ENCODE measurements at regions not wholly inside any gene's neighbourhood (a gene's known extent, or its start where the extent isn't known, plus 50 kb on each side); places are given as distances from the start of the nearest gene placed in this dataset.

- H3K4me3 ChIP-seq (ENCODE audit: low read depth, low read length) = no peak overlapping the region
- H3K9me3 ChIP-seq (ENCODE audit: severe bottlenecking) = no peaks in the 10 kb centered on the region
- H3K27ac ChIP-seq = no peak overlapping the region
- no peak for DNase-seq
- TF ChIP-seq CTCF (IDR thresholded peaks at IDR 0.05; ENCODE audit: low read depth, low read length) = no peak
- H3K36me3 ChIP-seq = no peaks in the 10 kb centered on the region
- peaks cover 48% of the 10 kb centered on the region for H3K27me3 ChIP-seq (ENCODE audit: insufficient read depth, low read depth, severe bottlenecking)
These were observed 72.7 kb upstream of the NUPR2 start for GRCh38 chr7:56188823-56189346.

- Histone ChIP-seq H3K9me3 (ENCODE audit: severe bottlenecking) (no peaks in the 10 kb centered on the region), H3K27ac (no peak overlapping the region), H3K4me3 (ENCODE audit: low read depth, low read length) (no peak overlapping the region), H3K27me3 (ENCODE audit: insufficient read depth, low read depth, severe bottlenecking) (peaks cover 48% of the 10 kb centered on the region), H3K36me3 (no peaks in the 10 kb centered on the region)
- no peak for TF ChIP-seq CTCF (IDR thresholded peaks at IDR 0.05; ENCODE audit: low read depth, low read length)
- no peak for DNase-seq
These were observed 72.2 kb upstream of the NUPR2 start for GRCh38 chr7:56188376-56188775.

GRCh38 chr7:56181010-56181409 is 64.8 kb upstream of the NUPR2 start:
- Histone ChIP-seq H3K27ac (no peak overlapping the region), H3K4me3 (ENCODE audit: low read depth, low read length) (no peak overlapping the region), H3K9me3 (ENCODE audit: severe bottlenecking) (no peaks in the 10 kb centered on the region), H3K27me3 (ENCODE audit: insufficient read depth, low read depth, severe bottlenecking) (peaks cover 30% of the 10 kb centered on the region), H3K36me3 (no peaks in the 10 kb centered on the region)
- DNase-seq = no peak
- TF ChIP-seq CTCF (IDR thresholded peaks at IDR 0.05; ENCODE audit: low read depth, low read length) = no peak

GRCh38 chr7:56175771-56176170 is 59.6 kb upstream of the NUPR2 start:
- no peak for TF ChIP-seq CTCF (IDR thresholded peaks at IDR 0.05; ENCODE audit: low read depth, low read length)
- no peak for DNase-seq
- no peak overlapping the region for H3K4me3 ChIP-seq (ENCODE audit: low read depth, low read length)
- no peaks in the 10 kb centered on the region for H3K36me3 ChIP-seq
- peaks cover 31% of the 10 kb centered on the region for H3K27me3 ChIP-seq (ENCODE audit: insufficient read depth, low read depth, severe bottlenecking)
- no peak overlapping the region for H3K27ac ChIP-seq
- peaks cover 6% of the 10 kb centered on the region for H3K9me3 ChIP-seq (ENCODE audit: severe bottlenecking)

GRCh38 chr7:56174875-56175760 is 58.9 kb upstream of the NUPR2 start:
- peaks cover 6% of the 10 kb centered on the region for H3K9me3 ChIP-seq (ENCODE audit: severe bottlenecking)
- TF ChIP-seq CTCF (IDR thresholded peaks at IDR 0.05; ENCODE audit: low read depth, low read length) = no peak
- no peak overlapping the region for H3K27ac ChIP-seq
- DNase-seq = no peak
- H3K4me3 ChIP-seq (ENCODE audit: low read depth, low read length) = no peak overlapping the region
- peaks cover 31% of the 10 kb centered on the region for H3K27me3 ChIP-seq (ENCODE audit: insufficient read depth, low read depth, severe bottlenecking)
- H3K36me3 ChIP-seq = no peaks in the 10 kb centered on the region
